ENCODE measurements at regions not wholly inside any gene's neighbourhood (a gene's known extent, or its start where the extent isn't known, plus 50 kb on each side); places are given as distances from the start of the nearest gene placed in this dataset.
A peak's percentile ranks its signal among the peaks of the same experiment; 100 is the strongest.
"Not testable (repeated sequence)": the region's sequence is repeated elsewhere in the genome, so short reads cannot be mapped to it uniquely, and the experiment has no call there.

GRCh38 chrX:25130619-25131018 is 114.9 kb upstream of the ARX start:
- no peak for DNase-seq

GRCh38 chrX:25125483-25125882 is 109.7 kb upstream of the ARX start:
- no peak for DNase-seq

GRCh38 chrX:25124391-25124790 is 108.6 kb upstream of the ARX start:
- DNase-seq, result no peak

GRCh38 chrX:25112156-25112555 is 96.4 kb upstream of the ARX start:
- DNase-seq, result no peak

GRCh38 chrX:25108481-25108880 is 92.7 kb upstream of the ARX start:
- DNase-seq, result no peak

GRCh38 chrX:25105221-25105620 is 89.5 kb upstream of the ARX start:
- DNase-seq, result no peak

GRCh38 chrX:25096522-25097045 is 80.8 kb upstream of the ARX start:
- DNase-seq, result no peak

- DNase-seq, result not testable (repeated sequence)
Observed at GRCh38 chrX:25091152-25091551, 75.4 kb upstream of the ARX start.

- DNase-seq, result no peak
Observed at GRCh38 chrX:25084446-25084845, 68.7 kb upstream of the ARX start.

GRCh38 chrX:25083661-25084060 is 67.9 kb upstream of the ARX start:
- no peak for DNase-seq

GRCh38 chrX:25079020-25079419 is 63.3 kb upstream of the ARX start:
- no peak for DNase-seq

- no peak for DNase-seq
Observed at GRCh38 chrX:25076941-25077500, 61.3 kb upstream of the ARX start.

GRCh38 chrX:25072247-25072646 is 56.5 kb upstream of the ARX start:
- DNase-seq, result peak; percentile 93

- DNase-seq, result no peak
Observed at GRCh38 chrX:25070038-25070437, 54.3 kb upstream of the ARX start.

- DNase-seq, result no peak
Observed at GRCh38 chrX:25069209-25069608, 53.4 kb upstream of the ARX start.

GRCh38 chrX:25068340-25068739 is 52.6 kb upstream of the ARX start:
- no peak for DNase-seq

GRCh38 chrX:25067271-25068172 is 51.8 kb upstream of the ARX start:
- DNase-seq, result peak; percentile 65

- DNase-seq, result no peak
Observed at GRCh38 chrX:25066131-25066530, 50.4 kb upstream of the ARX start.

Measured in OCI-M1 (cell line).